ENCODE measurements at regions not wholly inside any gene's neighbourhood (a gene's known extent, or its start where the extent isn't known, plus 50 kb on each side); places are given as distances from the start of the nearest gene placed in this dataset.

DNA sequence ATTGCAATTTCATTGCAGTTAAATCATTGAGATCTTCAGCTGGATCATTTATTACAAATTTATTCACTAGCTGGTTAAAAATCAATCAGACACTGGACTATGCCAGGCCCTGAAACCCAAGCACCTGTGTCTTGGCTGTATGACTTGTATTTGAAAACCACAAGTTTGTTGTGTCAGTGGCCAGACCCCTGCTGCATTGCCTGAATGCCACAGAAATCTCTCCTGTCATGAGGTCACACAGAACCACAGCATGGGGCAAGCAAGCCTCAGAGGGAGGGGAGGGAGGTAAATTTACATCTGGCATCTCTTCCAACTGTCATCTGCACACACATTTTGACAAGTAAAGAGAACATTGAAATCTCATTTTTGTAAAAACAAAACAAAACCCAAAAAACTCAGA lies 90.0 kb downstream of the ARRDC3 start:
- Histone ChIP-seq H3K27ac (ENCODE audit: low read depth, low read length, poor library complexity, severe bottlenecking) (no peak overlapping the region), H3K9me3 (ENCODE audit: low read length) (no peaks in the 10 kb centered on the region), H3K9me2 (ENCODE audit: insufficient read depth, low read length) (no peaks in the 10 kb centered on the region), H3K79me2 (ENCODE audit: insufficient read depth, low read depth, low read length) (no peaks in the 10 kb centered on the region), H4K20me1 (ENCODE audit: insufficient read depth, low read length) (no peaks in the 10 kb centered on the region), H3K4me1 (ENCODE audit: insufficient read depth, low read length, poor library complexity, severe bottlenecking) (no peaks in the 10 kb centered on the region), H3K4me2 (ENCODE audit: low read length) (no peak overlapping the region), H3K36me3 (ENCODE audit: insufficient read depth, low read length) (no peaks in the 10 kb centered on the region), H3K4me3 (ENCODE audit: low read depth, low read length, poor library complexity, severe bottlenecking) (no peak overlapping the region), H2AFZ (ENCODE audit: low read length) (no peak overlapping the region)
- intact Hi-C loops (cut with micrococcal nuclease; ENCODE audit: unreplicated experiment), result no loop called here
- DNase-seq (ENCODE audit: low spot score), result no peak
- BruUV-seq (replicated peaks), result no TSS peak
- ChIA-PET POLR2A (no interaction called here), CTCF (ENCODE audit: unreplicated experiment) (no interaction called here)
- TF ChIP-seq, protein P1, sequence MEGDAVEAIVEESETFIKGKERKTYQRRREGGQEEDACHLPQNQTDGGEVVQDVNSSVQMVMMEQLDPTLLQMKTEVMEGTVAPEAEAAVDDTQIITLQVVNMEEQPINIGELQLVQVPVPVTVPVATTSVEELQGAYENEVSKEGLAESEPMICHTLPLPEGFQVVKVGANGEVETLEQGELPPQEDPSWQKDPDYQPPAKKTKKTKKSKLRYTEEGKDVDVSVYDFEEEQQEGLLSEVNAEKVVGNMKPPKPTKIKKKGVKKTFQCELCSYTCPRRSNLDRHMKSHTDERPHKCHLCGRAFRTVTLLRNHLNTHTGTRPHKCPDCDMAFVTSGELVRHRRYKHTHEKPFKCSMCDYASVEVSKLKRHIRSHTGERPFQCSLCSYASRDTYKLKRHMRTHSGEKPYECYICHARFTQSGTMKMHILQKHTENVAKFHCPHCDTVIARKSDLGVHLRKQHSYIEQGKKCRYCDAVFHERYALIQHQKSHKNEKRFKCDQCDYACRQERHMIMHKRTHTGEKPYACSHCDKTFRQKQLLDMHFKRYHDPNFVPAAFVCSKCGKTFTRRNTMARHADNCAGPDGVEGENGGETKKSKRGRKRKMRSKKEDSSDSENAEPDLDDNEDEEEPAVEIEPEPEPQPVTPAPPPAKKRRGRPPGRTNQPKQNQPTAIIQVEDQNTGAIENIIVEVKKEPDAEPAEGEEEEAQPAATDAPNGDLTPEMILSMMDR (conservative IDR thresholded peaks at IDR 0.05; ENCODE audit: low read length), result no peak

DNA sequence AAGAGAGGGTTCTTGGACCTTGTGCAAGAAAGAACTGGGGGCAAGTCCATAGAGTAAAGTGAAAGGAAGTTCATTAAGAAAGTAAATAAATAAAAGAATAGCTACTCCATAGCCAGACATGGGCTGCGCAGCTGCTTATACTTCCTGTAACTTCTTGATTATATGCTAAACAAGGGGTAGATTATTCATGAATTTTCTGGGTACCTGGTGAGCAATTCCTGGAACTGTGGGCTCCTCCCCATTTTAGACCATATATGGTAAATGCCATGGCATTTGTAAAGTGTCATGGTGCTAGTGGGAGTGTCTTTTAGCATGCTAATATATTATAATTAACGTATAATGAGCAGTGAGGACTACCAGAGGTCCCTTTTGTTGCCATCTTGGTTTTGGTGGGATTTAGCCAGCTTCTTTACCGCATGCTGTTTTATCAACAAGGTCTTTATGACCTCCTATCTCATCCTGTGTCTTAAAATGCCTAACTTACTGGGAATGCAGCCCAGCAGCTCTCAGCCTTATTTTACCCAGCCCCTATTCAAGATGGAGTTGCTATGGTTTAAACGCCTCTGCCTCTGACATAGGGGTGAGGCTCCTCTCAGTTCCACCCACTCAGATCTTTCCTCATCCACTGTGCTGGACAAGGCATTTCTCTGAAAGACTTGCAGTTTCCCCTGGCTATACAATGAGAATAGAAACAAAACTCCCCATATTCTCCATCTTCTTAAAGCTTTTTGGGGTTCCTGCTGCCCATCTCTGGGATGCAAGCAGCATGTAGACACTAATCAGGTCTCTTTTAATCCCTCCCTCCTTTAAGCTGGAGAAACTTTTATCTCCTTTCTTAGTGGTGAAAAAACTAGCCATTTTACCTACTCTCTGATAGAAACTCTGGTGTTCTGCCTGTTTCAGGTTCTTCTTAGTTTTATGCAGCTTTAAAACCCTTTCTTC lies 91.2 kb downstream of the ARRDC3 start:
- Histone ChIP-seq H3K4me3 (ENCODE audit: low read depth, low read length, poor library complexity, severe bottlenecking) (no peak overlapping the region), H3K27ac (ENCODE audit: low read depth, low read length, poor library complexity, severe bottlenecking) (no peak overlapping the region), H3K9me3 (ENCODE audit: low read length) (no peaks in the 10 kb centered on the region), H3K9me2 (ENCODE audit: insufficient read depth, low read length) (no peaks in the 10 kb centered on the region), H3K79me2 (ENCODE audit: insufficient read depth, low read depth, low read length) (no peaks in the 10 kb centered on the region), H2AFZ (ENCODE audit: low read length) (no peak overlapping the region), H3K4me1 (ENCODE audit: insufficient read depth, low read length, poor library complexity, severe bottlenecking) (no peaks in the 10 kb centered on the region), H3K36me3 (ENCODE audit: insufficient read depth, low read length) (no peaks in the 10 kb centered on the region), H3K4me2 (ENCODE audit: low read length) (no peak overlapping the region), H4K20me1 (ENCODE audit: insufficient read depth, low read length) (no peaks in the 10 kb centered on the region)
- ChIA-PET POLR2A (interaction anchor here (0.6 to 1.0 kb wide), 3 partner anchors 9 to 79 kb away, joined by 3 to 5 read pairs (median 4); no protein-coding TSS in a partner anchor), CTCF (ENCODE audit: unreplicated experiment) (no interaction called here)
- BruUV-seq (replicated peaks), result no TSS peak
- TF ChIP-seq, protein P1 (conservative IDR thresholded peaks at IDR 0.05; ENCODE audit: low read length), result no peak
- TF ChIP-seq EZH2phosphoT487 (IDR thresholded peaks at IDR 0.05; ENCODE audit: borderline replicate concordance, low read depth, low read length), result no peak
- intact Hi-C loops (cut with micrococcal nuclease; ENCODE audit: unreplicated experiment), result no loop called here
- DNase-seq (ENCODE audit: low spot score), result no peak

Measured in OCI-LY7 (cell line).